Loucy (cell line): ENCODE measurements at regions not wholly inside any gene's neighbourhood (a gene's known extent, or its start where the extent isn't known, plus 50 kb on each side); places are given as distances from the start of the nearest gene placed in this dataset.

Source experiments
- H2AFZ ChIP-seq: fragments of 200-600 bp; sonication (generic); 2 replicates; pipeline ENCODE4 v1.6.0; 2016; ENCODE audit warnings: antibody characterized with exemption, mild to moderate bottlenecking, low read length, moderate library complexity
- H3F3A ChIP-seq: fragments of 200-600 bp; 2 replicates; pipeline ENCODE4 v1.6.0; 2016; ENCODE audit warnings: antibody characterized with exemption, low read depth, mild to moderate bottlenecking
- H3K27me3 ChIP-seq: fragments of 200-600 bp; sonication (generic); 2 replicates; pipeline ENCODE4 v1.6.1; 2014; ENCODE audit warnings: low read length, mild to moderate bottlenecking; ENCODE audit not compliant: insufficient read depth, poor library complexity, severe bottlenecking
- H3K36me3 ChIP-seq: fragments of 200-600 bp; sonication (generic); 2 replicates; pipeline ENCODE4 v1.6.1; 2016; ENCODE audit warnings: low read length; ENCODE audit not compliant: insufficient read depth
- H3K4me1 ChIP-seq: fragments of 200-600 bp; sonication (generic); 2 replicates; pipeline ENCODE4 v1.5.1; 2014; ENCODE audit warnings: low read length, mild to moderate bottlenecking; ENCODE audit not compliant: insufficient read depth, poor library complexity, severe bottlenecking
- H3K4me2 ChIP-seq: fragments of 200-600 bp; sonication (generic); 2 replicates; pipeline ENCODE4 v1.6.0; 2014; ENCODE audit warnings: antibody characterized with exemption, low read length, low read depth, mild to moderate bottlenecking; ENCODE audit not compliant: poor library complexity, severe bottlenecking
- H3K4me3 ChIP-seq: fragments of 200-600 bp; sonication (generic); 2 replicates; pipeline ENCODE4 v1.5.1; 2014; ENCODE audit warnings: low read length, mild to moderate bottlenecking, mixed read lengths; ENCODE audit not compliant: poor library complexity, severe bottlenecking
- H3K79me2 ChIP-seq: fragments of 200-600 bp; sonication (generic); 2 replicates; pipeline ENCODE4 v1.6.1; 2014; ENCODE audit warnings: low read length; ENCODE audit not compliant: insufficient read depth
- H3K9ac ChIP-seq: fragments of 200-600 bp; sonication (generic); 2 replicates; pipeline ENCODE4 v1.6.0; 2014; ENCODE audit warnings: mild to moderate bottlenecking, low read depth, low read length, moderate library complexity; ENCODE audit not compliant: poor library complexity, severe bottlenecking
- H3K9me2 ChIP-seq: fragments of 200-600 bp; sonication (generic); replicated peaks from 2 replicates; pipeline ENCODE4 v1.6.1; 2016; ENCODE audit warnings: low read depth, low read length, mixed read lengths
- H3K9me3 ChIP-seq: fragments of 200-600 bp; sonication (generic); 2 replicates; pipeline ENCODE4 v1.6.1; 2014; ENCODE audit warnings: mild to moderate bottlenecking, antibody characterized with exemption, low read length, low read depth; ENCODE audit not compliant: insufficient read depth
- H4K20me1 ChIP-seq: fragments of 200-600 bp; sonication (generic); 2 replicates; pipeline ENCODE4 v1.6.0; 2014; ENCODE audit warnings: antibody characterized with exemption, low read length, mild to moderate bottlenecking; ENCODE audit not compliant: insufficient read depth, poor library complexity, severe bottlenecking
- CTCF ChIP-seq: fragments of 200-600 bp; sonication (generic); conservative IDR thresholded peaks from 2 replicates; pipeline ENCODE4 v1.5.1; 2014; ENCODE audit warnings: mild to moderate bottlenecking, antibody characterized with exemption, low read length
- EZH2phosphoT487 ChIP-seq: fragments of 200-600 bp; IDR thresholded peaks from 2 replicates; pipeline ENCODE4 v1.6.1; 2018; ENCODE audit warnings: antibody characterized with exemption, mild to moderate bottlenecking, moderate library complexity, borderline replicate concordance

- H3K4me1 ChIP-seq = no peaks in the 10 kb centered on the region
- H3K36me3 ChIP-seq = no peaks in the 10 kb centered on the region
- H3K9me2 ChIP-seq = no peaks in the 10 kb centered on the region
- TF ChIP-seq CTCF = no peak
- TF ChIP-seq EZH2phosphoT487 = no peak
- H3K9ac ChIP-seq = no peak overlapping the region
- no peak overlapping the region for H3K4me2 ChIP-seq
- no peaks in the 10 kb centered on the region for H3K79me2 ChIP-seq
- no peaks in the 10 kb centered on the region for H3K27me3 ChIP-seq
- H3K4me3 ChIP-seq = no peak overlapping the region
- H3F3A ChIP-seq = no peaks in the 10 kb centered on the region
- no peaks in the 10 kb centered on the region for H4K20me1 ChIP-seq
- no peaks in the 10 kb centered on the region for H3K9me3 ChIP-seq
- H2AFZ ChIP-seq = no peak overlapping the region
These were observed 171.3 kb upstream of the HS3ST5 start for GRCh38 chr6:114514170-114514569.

- Histone ChIP-seq H3K9ac (no peak overlapping the region), H3K36me3 (no peaks in the 10 kb centered on the region), H4K20me1 (no peaks in the 10 kb centered on the region), H3K79me2 (no peaks in the 10 kb centered on the region), H3K4me3 (no peak overlapping the region), H3K9me3 (0 out of 2 replicates have a peak, but pooled peaks cover 4% of the 10 kb centered on the region), H3K4me2 (no peak overlapping the region), H3K9me2 (no peaks in the 10 kb centered on the region), H2AFZ (no peak overlapping the region), H3K4me1 (no peaks in the 10 kb centered on the region), H3K27me3 (no peaks in the 10 kb centered on the region), H3F3A (no peaks in the 10 kb centered on the region)
- TF ChIP-seq EZH2phosphoT487 (no peak), CTCF (no peak)
These were observed 128.6 kb upstream of the HS3ST5 start for GRCh38 chr6:114471450-114471849.

GRCh38 chr6:114467931-114468330 lies 125.1 kb upstream of the HS3ST5 start:
- H3K4me2 ChIP-seq = no peak overlapping the region
- H3K4me1 ChIP-seq = no peaks in the 10 kb centered on the region
- 0 out of 2 replicates have a peak, but pooled peaks cover 4% of the 10 kb centered on the region for H3K9me3 ChIP-seq
- no peaks in the 10 kb centered on the region for H3K36me3 ChIP-seq
- no peak overlapping the region for H3K9ac ChIP-seq
- H3K9me2 ChIP-seq = no peaks in the 10 kb centered on the region
- H3K79me2 ChIP-seq = no peaks in the 10 kb centered on the region
- TF ChIP-seq CTCF (no peak), EZH2phosphoT487 (no peak)
- no peaks in the 10 kb centered on the region for H3K27me3 ChIP-seq
- H3K4me3 ChIP-seq = no peak overlapping the region
- no peak overlapping the region for H2AFZ ChIP-seq
- H3F3A ChIP-seq = no peaks in the 10 kb centered on the region
- no peaks in the 10 kb centered on the region for H4K20me1 ChIP-seq
